Right cardiac atrium (tissue), 5 donors: ENCODE measurements at regions not wholly inside any gene's neighbourhood (a gene's known extent, or its start where the extent isn't known, plus 50 kb on each side); places are given as distances from the start of the nearest gene placed in this dataset.

ENCODE experiments used
- ATAC-seq, 2 donors: fragments of 200-7000 bp; cut with Tn5 transposase; one replicate each; pipeline versions ENCODE4 v1.8.0 to v1.9.1; 2020; ENCODE audit warnings: moderate library complexity in 2 of 2, mild to moderate bottlenecking in 1 of 2
- DNase-seq, 3 donors: peaks; one replicate each; pipeline ENCODE4 v3.0.0-alpha.2; 2020
- H3K27ac ChIP-seq: one replicate; pipeline ENCODE4 v1.5.1; 2013; ENCODE audit warnings: mild to moderate bottlenecking, low read length, control low read depth, moderate library complexity
- H3K27me3 ChIP-seq: one replicate; pipeline ENCODE4 v1.6.1; 2013; ENCODE audit not compliant: control insufficient read depth, insufficient read depth
- H3K4me1 ChIP-seq: one replicate; pipeline ENCODE4 v1.6.1; 2013; ENCODE audit warnings: low read length; ENCODE audit not compliant: control insufficient read depth, insufficient read depth
- H3K4me3 ChIP-seq: one replicate; pipeline ENCODE4 v1.5.1; 2013; ENCODE audit warnings: low read length, control low read depth
- H3K9me3 ChIP-seq: one replicate; pipeline ENCODE4 v1.6.1; 2013; ENCODE audit warnings: low read length; ENCODE audit not compliant: control insufficient read depth
- WGBS: extraction: QIAGEN DNeasy Blood & Tissue Kit; methylation state at CpG from one replicate; pipeline ENCODE4 v1.1.7; 2013; 5-methylcytosine and 5-hydroxymethylcytosine counted together
- intact Hi-C, 4 donors: fragments of 100-400 bp; cut with DNase I; formaldehyde crosslinking; loops; one replicate each; pipeline versions ENCODE4 v1.11.0 to v1.14.0; 2022 to 2023
- donor health status: healthy with polysubstance abuse.
- donor health status: DM: no; HTN: yes; CAD: no.
- donor health status: DM: no; HTN: no; CAD: no.
- donor health status: DM: no; HTN: yes; CAD: no; lungs with severe emphysema.
- donor health status: DM: yes; HTN: yes; CAD: no.

GRCh38 chr4:57287687-57288604 lies 177.8 kb upstream of the IGFBP7 start:
- H3K27ac ChIP-seq = no peak overlapping the region
- no peak for DNase-seq
- intact Hi-C loops = no loop called here
- H3K4me3 ChIP-seq = no peak overlapping the region
- H3K4me1 ChIP-seq = no peaks in the 10 kb centered on the region
- no peaks in the 10 kb centered on the region for H3K9me3 ChIP-seq
- no peaks in the 10 kb centered on the region for H3K27me3 ChIP-seq
- WGBS = 69% methylated on average over 5 of the region's 5 CpGs
- ATAC-seq = no peak

- Histone ChIP-seq H3K27ac (no peak overlapping the region), H3K9me3 (no peaks in the 10 kb centered on the region), H3K4me1 (no peaks in the 10 kb centered on the region), H3K27me3 (no peaks in the 10 kb centered on the region), H3K4me3 (no peak overlapping the region)
- ATAC-seq = no peak
- DNase-seq = no peak
- WGBS = 63% methylated on average over 1 of the region's 1 CpG
- intact Hi-C loops = no loop called here
These were observed 172.7 kb upstream of the IGFBP7 start for GRCh38 chr4:57282933-57283310.

GRCh38 chr4:57280481-57280880 lies 170.3 kb upstream of the IGFBP7 start:
- ATAC-seq (no peak), DNase-seq (no peak)
- WGBS = 79% methylated on average over 2 of the region's 2 CpGs
- Histone ChIP-seq H3K27me3 (no peaks in the 10 kb centered on the region), H3K27ac (no peak overlapping the region), H3K4me3 (no peak overlapping the region), H3K9me3 (no peaks in the 10 kb centered on the region), H3K4me1 (no peaks in the 10 kb centered on the region)
- intact Hi-C loops = no loop called here

- ATAC-seq = no peak
- no peaks in the 10 kb centered on the region for H3K27me3 ChIP-seq
- no peak for DNase-seq
- WGBS = 66% methylated on average over 6 of the region's 6 CpGs
- no peak overlapping the region for H3K4me3 ChIP-seq
- no peaks in the 10 kb centered on the region for H3K4me1 ChIP-seq
- H3K9me3 ChIP-seq = no peaks in the 10 kb centered on the region
- intact Hi-C loops = loop anchor here in 1 of 4 donors (10.0 kb wide), 1 partner anchor 114 kb away; no protein-coding TSS in a partner anchor
- no peak overlapping the region for H3K27ac ChIP-seq
These were observed 168.6 kb upstream of the IGFBP7 start for GRCh38 chr4:57278780-57279179.

GRCh38 chr4:57274082-57274481 lies 163.9 kb upstream of the IGFBP7 start:
- Histone ChIP-seq H3K4me1 (peaks cover 1% of the 10 kb centered on the region), H3K27ac (no peak overlapping the region), H3K27me3 (no peaks in the 10 kb centered on the region), H3K9me3 (no peaks in the 10 kb centered on the region), H3K4me3 (no peak overlapping the region)
- DNase-seq = no peak
- no peak for ATAC-seq
- intact Hi-C loops = loop anchor here in 1 of 4 donors (10.0 kb wide), 1 partner anchor 109 kb away; no protein-coding TSS in a partner anchor
- 89% methylated on average over 2 of the region's 2 CpGs for WGBS

- intact Hi-C loops = loop anchor here in 1 of 4 donors (10.0 kb wide), 1 partner anchor 106 kb away; no protein-coding TSS in a partner anchor
- H3K27ac ChIP-seq = peak overlapping the region; percentile 54
- peaks cover 1% of the 10 kb centered on the region for H3K4me1 ChIP-seq
- H3K9me3 ChIP-seq = no peaks in the 10 kb centered on the region
- no peak overlapping the region for H3K4me3 ChIP-seq
- peak; percentile 94 to 98 for ATAC-seq
- DNase-seq = peak; percentile 59 to 80 (median 75)
- H3K27me3 ChIP-seq = no peaks in the 10 kb centered on the region
- 13% methylated on average over 7 of the region's 7 CpGs for WGBS
These were observed 160.2 kb upstream of the IGFBP7 start for GRCh38 chr4:57270346-57270745.

- ATAC-seq (peak; percentile 67 to 68), DNase-seq (peak in 1 of 3 donors; percentile 71)
- H3K4me1 ChIP-seq = peaks cover 1% of the 10 kb centered on the region
- intact Hi-C loops = no loop called here
- H3K27me3 ChIP-seq = no peaks in the 10 kb centered on the region
- H3K27ac ChIP-seq = no peak overlapping the region
- no peak overlapping the region for H3K4me3 ChIP-seq
- H3K9me3 ChIP-seq = no peaks in the 10 kb centered on the region
- WGBS = 47% methylated on average over 6 of the region's 6 CpGs
These were observed 155.8 kb upstream of the IGFBP7 start for GRCh38 chr4:57265831-57266582.

- intact Hi-C loops = no loop called here
- H3K27me3 ChIP-seq = no peaks in the 10 kb centered on the region
- ATAC-seq = no peak
- H3K27ac ChIP-seq = no peak overlapping the region
- H3K4me3 ChIP-seq = no peak overlapping the region
- H3K9me3 ChIP-seq = no peaks in the 10 kb centered on the region
- no peaks in the 10 kb centered on the region for H3K4me1 ChIP-seq
- no peak for DNase-seq
These were observed 144.6 kb upstream of the IGFBP7 start for GRCh38 chr4:57254754-57255153.

- Histone ChIP-seq H3K27me3 (no peaks in the 10 kb centered on the region), H3K4me1 (no peaks in the 10 kb centered on the region), H3K9me3 (no peaks in the 10 kb centered on the region), H3K27ac (no peak overlapping the region), H3K4me3 (no peak overlapping the region)
- intact Hi-C loops = no loop called here
- 29% methylated on average over 1 of the region's 1 CpG for WGBS
- ATAC-seq = no peak
- no peak for DNase-seq
These were observed 138.9 kb upstream of the IGFBP7 start for GRCh38 chr4:57249083-57249482.

GRCh38 chr4:57243076-57243475 lies 132.9 kb upstream of the IGFBP7 start:
- Histone ChIP-seq H3K27ac (no peak overlapping the region), H3K4me3 (no peak overlapping the region), H3K27me3 (no peaks in the 10 kb centered on the region), H3K9me3 (no peaks in the 10 kb centered on the region), H3K4me1 (no peaks in the 10 kb centered on the region)
- ATAC-seq (peak in 1 of 2 donors; percentile 51), DNase-seq (no peak)
- WGBS = 70% methylated on average over 2 of the region's 2 CpGs
- intact Hi-C loops = no loop called here

GRCh38 chr4:57234252-57234775 lies 124.1 kb upstream of the IGFBP7 start:
- Histone ChIP-seq H3K9me3 (no peaks in the 10 kb centered on the region), H3K4me1 (no peaks in the 10 kb centered on the region), H3K27me3 (no peaks in the 10 kb centered on the region), H3K4me3 (no peak overlapping the region), H3K27ac (no peak overlapping the region)
- ATAC-seq (no peak), DNase-seq (no peak)
- intact Hi-C loops = no loop called here
- WGBS = 74% methylated on average over 12 of the region's 12 CpGs
